ENCODE measurements at regions not wholly inside any gene's neighbourhood (a gene's known extent, or its start where the extent isn't known, plus 50 kb on each side); places are given as distances from the start of the nearest gene placed in this dataset.

GRCh38 chr6:71737953-71738352, 148.4 kb upstream of the RIMS1 start:
- no peak for DNase-seq (ENCODE audit: low spot score)
- peaks cover 10% of the 10 kb centered on the region for H3K4me1 Mint-ChIP-seq (ENCODE audit: low read depth)
- H3K27ac Mint-ChIP-seq (ENCODE audit: unreplicated experiment), result no peak overlapping the region
- TF ChIP-seq CTCF (IDR thresholded peaks at IDR 0.05), result no peak
- H3K27me3 Mint-ChIP-seq (ENCODE audit: low read depth), result peaks cover 10% of the 10 kb centered on the region
- peaks cover 2% of the 10 kb centered on the region for H3K9me3 Mint-ChIP-seq (ENCODE audit: low read depth)
- no peaks in the 10 kb centered on the region for H3K36me3 Mint-ChIP-seq (ENCODE audit: low read depth)
- H3K4me3 Mint-ChIP-seq (ENCODE audit: unreplicated experiment), result no peak overlapping the region

GRCh38 chr6:71745525-71745924, 140.8 kb upstream of the RIMS1 start:
- DNase-seq (ENCODE audit: low spot score), result no peak
- TF ChIP-seq CTCF (IDR thresholded peaks at IDR 0.05), result no peak
- H3K4me1 Mint-ChIP-seq (ENCODE audit: low read depth), result no peaks in the 10 kb centered on the region
- no peak overlapping the region for H3K27ac Mint-ChIP-seq (ENCODE audit: unreplicated experiment)
- H3K4me3 Mint-ChIP-seq (ENCODE audit: unreplicated experiment), result no peak overlapping the region
- peaks cover 13% of the 10 kb centered on the region for H3K27me3 Mint-ChIP-seq (ENCODE audit: low read depth)
- no peaks in the 10 kb centered on the region for H3K36me3 Mint-ChIP-seq (ENCODE audit: low read depth)
- no peaks in the 10 kb centered on the region for H3K9me3 Mint-ChIP-seq (ENCODE audit: low read depth)

GRCh38 chr6:71766146-71766760, 120.1 kb upstream of the RIMS1 start:
- Mint-ChIP-seq H3K27ac (ENCODE audit: unreplicated experiment) (no peak overlapping the region), H3K4me3 (ENCODE audit: unreplicated experiment) (no peak overlapping the region), H3K36me3 (ENCODE audit: low read depth) (no peaks in the 10 kb centered on the region), H3K9me3 (ENCODE audit: low read depth) (no peaks in the 10 kb centered on the region), H3K4me1 (ENCODE audit: low read depth) (no peaks in the 10 kb centered on the region), H3K27me3 (ENCODE audit: low read depth) (peaks cover 30% of the 10 kb centered on the region)
- DNase-seq (ENCODE audit: low spot score), result no peak
- TF ChIP-seq CTCF (IDR thresholded peaks at IDR 0.05), result no peak

DNA sequence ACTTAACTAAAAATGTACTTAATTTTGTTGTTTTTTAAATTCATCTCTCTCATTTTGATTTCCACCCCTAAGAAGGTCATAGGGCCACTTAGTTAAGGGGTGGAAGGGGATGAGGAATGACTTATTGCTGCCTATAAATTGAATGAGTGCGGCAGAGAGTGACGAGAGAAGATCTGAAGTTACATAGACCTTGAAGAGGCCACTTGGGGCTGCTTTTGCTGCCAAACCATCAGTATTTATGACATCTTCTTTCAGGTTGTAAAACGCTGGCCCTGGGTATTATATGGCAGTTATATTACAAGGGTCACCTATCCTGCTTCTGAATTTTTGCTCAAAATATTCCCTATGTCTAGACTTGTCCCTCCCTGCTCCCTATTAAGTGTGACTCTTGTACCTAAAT, 119.6 kb upstream of the RIMS1 start:
- no peak overlapping the region for H3K4me3 Mint-ChIP-seq (ENCODE audit: unreplicated experiment)

GRCh38 chr6:71768356-71768755, 118.0 kb upstream of the RIMS1 start:
- no peaks in the 10 kb centered on the region for H3K4me1 Mint-ChIP-seq (ENCODE audit: low read depth)
- DNase-seq (ENCODE audit: low spot score), result no peak
- no peak for TF ChIP-seq CTCF (IDR thresholded peaks at IDR 0.05)
- H3K9me3 Mint-ChIP-seq (ENCODE audit: low read depth), result no peaks in the 10 kb centered on the region
- H3K4me3 Mint-ChIP-seq (ENCODE audit: unreplicated experiment), result no peak overlapping the region
- H3K27ac Mint-ChIP-seq (ENCODE audit: unreplicated experiment), result no peak overlapping the region
- H3K36me3 Mint-ChIP-seq (ENCODE audit: low read depth), result no peaks in the 10 kb centered on the region
- peaks cover 42% of the 10 kb centered on the region for H3K27me3 Mint-ChIP-seq (ENCODE audit: low read depth)

More for the DNA sequence above, 119.6 kb upstream of the RIMS1 start:
- DNase-seq (ENCODE audit: low spot score), result no peak
- Mint-ChIP-seq H3K27me3 (ENCODE audit: low read depth) (peaks cover 35% of the 10 kb centered on the region), H3K4me1 (ENCODE audit: low read depth) (no peaks in the 10 kb centered on the region), H3K27ac (ENCODE audit: unreplicated experiment) (no peak overlapping the region), H3K9me3 (ENCODE audit: low read depth) (no peaks in the 10 kb centered on the region), H3K36me3 (ENCODE audit: low read depth) (no peaks in the 10 kb centered on the region)
- no peak for TF ChIP-seq CTCF (IDR thresholded peaks at IDR 0.05)

All from chondrocyte (in vitro differentiated cells).